Neuronal stem cell (in vitro differentiated cells): ENCODE measurements at regions not wholly inside any gene's neighbourhood (a gene's known extent, or its start where the extent isn't known, plus 50 kb on each side); places are given as distances from the start of the nearest gene placed in this dataset.

Source experiments
- DNase-seq: peaks from one replicate; pipeline ENCODE4 v3.0.0-alpha.2; 2013; ENCODE audit warnings: low spot score
- H2AFZ ChIP-seq: one replicate; pipeline ENCODE4 v1.6.1; 2013; ENCODE audit warnings: mild to moderate bottlenecking, low read length, inconsistent platforms
- H2AK5ac ChIP-seq: 2 replicates; pipeline ENCODE4 v1.6.1; 2013; ENCODE audit warnings: low read depth, mild to moderate bottlenecking, inconsistent platforms, low read length, moderate library complexity, mixed read lengths
- H2BK120ac ChIP-seq: 2 replicates; pipeline ENCODE4 v1.6.1; 2013; ENCODE audit warnings: low read depth, mild to moderate bottlenecking, inconsistent platforms, low read length, moderate library complexity, mixed read lengths
- H2BK12ac ChIP-seq: one replicate; pipeline ENCODE4 v1.6.1; 2013; ENCODE audit warnings: low read length, inconsistent platforms
- H2BK15ac ChIP-seq: 2 replicates; pipeline ENCODE4 v1.6.1; 2013; ENCODE audit warnings: mild to moderate bottlenecking, low read length, inconsistent platforms, mixed read lengths
- H2BK5ac ChIP-seq: one replicate; pipeline ENCODE4 v1.6.1; 2013; ENCODE audit warnings: inconsistent platforms, mild to moderate bottlenecking, low read length, moderate library complexity
- H3K14ac ChIP-seq: one replicate; pipeline ENCODE4 v1.6.1; 2013; ENCODE audit warnings: low read length, inconsistent platforms
- H3K18ac ChIP-seq: 2 replicates; pipeline ENCODE4 v1.6.1; 2013; ENCODE audit warnings: low read length, inconsistent platforms
- H3K23ac ChIP-seq: 2 replicates; pipeline ENCODE4 v1.6.1; 2013; ENCODE audit warnings: low read depth, mild to moderate bottlenecking, mixed read lengths, low read length, inconsistent platforms; ENCODE audit not compliant: poor library complexity
- H3K27ac ChIP-seq: replicated peaks from 3 replicates; pipeline ENCODE4 v1.5.1; 2013; ENCODE audit warnings: low read length, inconsistent platforms
- H3K27me3 ChIP-seq, 3 experiments: 2 replicates each; pipeline ENCODE4 v1.6.1; 2013; ENCODE audit warnings: low read length in 3 of 3, mild to moderate bottlenecking in 2 of 3, inconsistent platforms in 1 of 3, low read depth in 1 of 3, mixed read lengths in 1 of 3, moderate library complexity in 1 of 3; ENCODE audit not compliant: control insufficient read depth in 3 of 3, insufficient read depth in 3 of 3
- H3K36me3 ChIP-seq, 2 donors: replicated peaks in 1 of 2; 2 replicates each; pipeline ENCODE4 v1.6.1; 2013; ENCODE audit warnings: low read length in 2 of 2; ENCODE audit not compliant: control insufficient read depth in 2 of 2, insufficient read depth in 2 of 2
- H3K4ac ChIP-seq: 2 replicates; pipeline ENCODE4 v1.6.1; 2013; ENCODE audit warnings: inconsistent platforms, mild to moderate bottlenecking, low read length, moderate library complexity
- H3K4me1 ChIP-seq, 2 donors: 1 replicate in 1 of 2; 2 replicates in 1 of 2; pipeline ENCODE4 v1.6.1; 2013; ENCODE audit warnings: low read length in 2 of 2, low read depth in 1 of 2; ENCODE audit not compliant: control insufficient read depth in 2 of 2, insufficient read depth in 1 of 2
- H3K4me2 ChIP-seq: one replicate; pipeline ENCODE4 v1.6.1; 2013; ENCODE audit warnings: mild to moderate bottlenecking, low read length, inconsistent platforms; ENCODE audit not compliant: insufficient read depth, poor library complexity, severe bottlenecking
- H3K4me3 ChIP-seq, 2 donors: 2 replicates each; pipeline ENCODE4 v1.5.1; 2013; ENCODE audit warnings: low read length in 2 of 2, mild to moderate bottlenecking in 2 of 2, inconsistent platforms in 1 of 2, moderate library complexity in 1 of 2
- H3K79me1 ChIP-seq: one replicate; pipeline ENCODE4 v1.6.1; 2013; ENCODE audit warnings: low read depth, mild to moderate bottlenecking, inconsistent platforms, low read length, moderate library complexity
- H3K9ac ChIP-seq: one replicate; pipeline ENCODE4 v1.6.1; 2013; ENCODE audit warnings: mild to moderate bottlenecking, low read depth, low read length, inconsistent platforms; ENCODE audit not compliant: poor library complexity
- H3K9me3 ChIP-seq, 2 donors: replicated peaks in 1 of 2; 2 replicates each; pipeline versions ENCODE3 to v1.6.1; 2013; ENCODE audit warnings: low read length in 2 of 2, mild to moderate bottlenecking in 2 of 2, inconsistent platforms in 1 of 2, low read depth in 1 of 2, mixed read lengths in 1 of 2, moderate library complexity in 1 of 2; ENCODE audit not compliant: control insufficient read depth in 2 of 2, insufficient read depth in 1 of 2
- H4K8ac ChIP-seq: one replicate; pipeline ENCODE4 v1.6.1; 2013; ENCODE audit warnings: low read depth, mild to moderate bottlenecking, inconsistent platforms, low read length, moderate library complexity
- H4K91ac ChIP-seq: one replicate; pipeline ENCODE4 v1.6.1; 2013; ENCODE audit warnings: low read length, low read depth, mild to moderate bottlenecking, inconsistent platforms; ENCODE audit not compliant: poor library complexity
- WGBS, 2 donors: extraction: QIAGEN DNeasy Blood & Tissue Kit; methylation state at CpG; one replicate each; pipeline ENCODE4 v1.1.7; 2013; ENCODE audit warnings: missing lambda C conversion rate in 2 of 2, mixed read lengths in 1 of 2; ENCODE audit not compliant: insufficient read length in 2 of 2, insufficient replicate concordance in 1 of 2; ENCODE audit errors: extremely low coverage in 2 of 2; 5-methylcytosine and 5-hydroxymethylcytosine counted together

DNA sequence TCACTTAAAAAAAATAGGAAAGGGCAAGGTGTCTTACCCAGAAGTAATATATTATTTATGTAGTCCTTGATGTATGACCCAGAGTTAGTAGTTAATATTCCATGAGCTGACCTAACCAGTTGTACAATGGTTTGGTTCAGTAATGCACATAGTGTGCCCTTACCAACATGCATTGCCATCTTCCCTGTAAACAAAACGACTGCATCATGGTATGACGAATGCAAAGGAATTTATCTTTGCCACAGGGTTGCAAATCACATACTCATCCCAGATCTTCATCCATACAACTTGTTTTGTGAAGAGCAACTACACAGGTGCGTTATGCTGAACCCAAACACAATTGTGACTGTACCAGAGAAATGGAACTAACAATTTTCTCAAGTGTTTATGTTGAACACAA, 68.9 kb upstream of the ZSWIM2 start:
- no peaks in the 10 kb centered on the region for H3K79me1 ChIP-seq
- H4K8ac ChIP-seq, result no peak overlapping the region
- no peak overlapping the region for H3K14ac ChIP-seq
- H2BK12ac ChIP-seq, result no peak overlapping the region
- no peak overlapping the region for H2BK5ac ChIP-seq
- H3K36me3 ChIP-seq, result no peaks in the 10 kb centered on the region
- no peak overlapping the region for H3K4me2 ChIP-seq
- no CpG with 5 or more reads among the region's 3 CpGs for WGBS, 2 donors
- H3K27me3 ChIP-seq, result no peaks in the 10 kb centered on the region
- H3K4me1 ChIP-seq, result no peaks in the 10 kb centered on the region
- H3K4me3 ChIP-seq, result no peak overlapping the region
- H3K9ac ChIP-seq, result no peak overlapping the region
- H2BK15ac ChIP-seq, result no peak overlapping the region
- H3K23ac ChIP-seq, result no peak overlapping the region
- H2AK5ac ChIP-seq, result no peak overlapping the region
- no peaks in the 10 kb centered on the region for H3K9me3 ChIP-seq
- no peak for DNase-seq
- no peak overlapping the region for H3K27ac ChIP-seq
- H4K91ac ChIP-seq, result no peak overlapping the region
- H2AFZ ChIP-seq, result no peak overlapping the region
- H2BK120ac ChIP-seq, result no peak overlapping the region
- no peak overlapping the region for H3K18ac ChIP-seq
- H3K4ac ChIP-seq, result no peak overlapping the region

DNA sequence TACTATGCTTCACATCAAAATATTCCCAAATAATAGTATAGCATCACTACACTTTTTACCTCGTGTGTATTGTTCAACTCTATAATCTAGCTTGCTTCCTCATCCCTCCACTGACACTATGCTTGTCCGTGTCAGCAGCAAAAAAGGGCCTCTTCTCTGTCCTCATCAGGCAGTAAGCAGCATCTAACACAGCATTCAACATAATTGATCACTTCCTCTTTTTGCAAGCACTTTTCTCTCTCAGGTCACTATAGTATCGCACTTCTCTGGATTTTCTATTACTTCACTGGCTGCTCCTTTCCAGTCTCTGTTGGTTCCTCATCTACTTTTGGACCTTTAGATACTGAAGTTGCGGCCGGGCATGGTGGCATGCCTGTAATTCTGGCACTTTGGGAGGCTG, 64.9 kb upstream of the ZSWIM2 start:
- H3K9me3 ChIP-seq, result no peaks in the 10 kb centered on the region
- no peak overlapping the region for H3K4me3 ChIP-seq
- H3K23ac ChIP-seq, result no peak overlapping the region
- no peak for DNase-seq
- H3K4me1 ChIP-seq, result no peaks in the 10 kb centered on the region
- no CpG with 5 or more reads among the region's 5 CpGs for WGBS, 2 donors
- no peaks in the 10 kb centered on the region for H3K79me1 ChIP-seq
- no peaks in the 10 kb centered on the region for H3K36me3 ChIP-seq
- H3K4ac ChIP-seq, result no peak overlapping the region
- no peak overlapping the region for H2BK120ac ChIP-seq
- H3K27ac ChIP-seq, result no peak overlapping the region
- H3K4me2 ChIP-seq, result no peak overlapping the region
- no peak overlapping the region for H4K8ac ChIP-seq
- H3K27me3 ChIP-seq, result no peaks in the 10 kb centered on the region
- no peak overlapping the region for H3K9ac ChIP-seq
- H2BK15ac ChIP-seq, result no peak overlapping the region
- H3K18ac ChIP-seq, result no peak overlapping the region
- no peak overlapping the region for H3K14ac ChIP-seq
- H2AFZ ChIP-seq, result no peak overlapping the region
- H4K91ac ChIP-seq, result no peak overlapping the region
- no peak overlapping the region for H2AK5ac ChIP-seq
- H2BK5ac ChIP-seq, result no peak overlapping the region
- no peak overlapping the region for H2BK12ac ChIP-seq

- Histone ChIP-seq H3K27me3 (no peaks in the 10 kb centered on the region), H2BK12ac (no peak overlapping the region), H4K91ac (no peak overlapping the region), H3K4me3 (no peak overlapping the region), H3K4me2 (no peak overlapping the region), H3K79me1 (no peaks in the 10 kb centered on the region), H2BK120ac (no peak overlapping the region), H3K9ac (no peak overlapping the region), H3K23ac (no peak overlapping the region), H2AFZ (peak overlapping the region; percentile 32), H3K4ac (no peak overlapping the region), H3K4me1 (no peaks in the 10 kb centered on the region), H2BK15ac (no peak overlapping the region), H3K18ac (no peak overlapping the region), H3K36me3 (no peaks in the 10 kb centered on the region), H2BK5ac (no peak overlapping the region), H3K9me3 (no peaks in the 10 kb centered on the region), H4K8ac (no peak overlapping the region), H2AK5ac (no peak overlapping the region), H3K14ac (no peak overlapping the region), H3K27ac (no peak overlapping the region)
- WGBS, 2 donors, result no CpG with 5 or more reads among the region's 2 CpGs
- DNase-seq, result no peak
Observed at GRCh38 chr2:186912979-186913378, 64.0 kb upstream of the ZSWIM2 start.

GRCh38 chr2:186911551-186912085, 62.6 kb upstream of the ZSWIM2 start:
- H3K4me2 ChIP-seq, result no peak overlapping the region
- H2BK12ac ChIP-seq, result no peak overlapping the region
- H3K27me3 ChIP-seq, result no peaks in the 10 kb centered on the region
- H2AFZ ChIP-seq, result no peak overlapping the region
- no peak overlapping the region for H3K14ac ChIP-seq
- peak overlapping the region in 1 of 2 donors; percentile 46 for H3K4me3 ChIP-seq
- H3K9me3 ChIP-seq, result no peaks in the 10 kb centered on the region
- no peaks in the 10 kb centered on the region for H3K4me1 ChIP-seq
- no peaks in the 10 kb centered on the region for H3K36me3 ChIP-seq
- H2BK5ac ChIP-seq, result no peak overlapping the region
- no peak overlapping the region for H2BK120ac ChIP-seq
- no peak overlapping the region for H3K18ac ChIP-seq
- H3K23ac ChIP-seq, result no peak overlapping the region
- H4K91ac ChIP-seq, result no peak overlapping the region
- H3K9ac ChIP-seq, result no peak overlapping the region
- H3K4ac ChIP-seq, result no peak overlapping the region
- H3K79me1 ChIP-seq, result no peaks in the 10 kb centered on the region
- no peak overlapping the region for H3K27ac ChIP-seq
- WGBS, 2 donors, result no CpG with 5 or more reads among the region's 8 CpGs
- H4K8ac ChIP-seq, result no peak overlapping the region
- no peak overlapping the region for H2AK5ac ChIP-seq
- DNase-seq, result no peak
- H2BK15ac ChIP-seq, result no peak overlapping the region
